Psoas muscle (tissue), 7 donors: ENCODE measurements at regions not wholly inside any gene's neighbourhood (a gene's known extent, or its start where the extent isn't known, plus 50 kb on each side); places are given as distances from the start of the nearest gene placed in this dataset.

Source experiments
- ATAC-seq, 4 donors: fragments of 200-7000 bp; cut with Tn5 transposase; one replicate each; pipeline ENCODE4 v1.9.1; 2020; ENCODE audit warnings: moderate library complexity in 3 of 4, mild to moderate bottlenecking in 2 of 4
- DNase-seq, 2 donors: peaks; one replicate each; pipeline ENCODE4 v3.0.0-alpha.2; 2020
- H3K27ac ChIP-seq: fragments of 200-600 bp; one replicate; pipeline ENCODE4 v1.8.0; 2022
- H3K27me3 ChIP-seq, 3 donors: fragments of 200-600 bp in 1 of 3; one replicate each; pipeline versions ENCODE4 v1.6.1 to v1.8.0; 2013 to 2022; ENCODE audit warnings: low read length in 2 of 3, mild to moderate bottlenecking in 2 of 3, moderate library complexity in 1 of 3; ENCODE audit not compliant: insufficient read depth in 3 of 3
- H3K36me3 ChIP-seq, 2 donors: fragments of 200-600 bp in 1 of 2; one replicate each; pipeline versions ENCODE4 v1.6.1 to v1.8.0; 2013 to 2022; ENCODE audit warnings: low read depth in 1 of 2, mild to moderate bottlenecking in 1 of 2, moderate library complexity in 1 of 2; ENCODE audit not compliant: insufficient read depth in 1 of 2
- H3K4me1 ChIP-seq: fragments of 200-600 bp; one replicate; pipeline ENCODE4 v1.8.0; 2022
- H3K4me3 ChIP-seq: fragments of 200-600 bp; one replicate; pipeline ENCODE4 v1.8.0; 2022; ENCODE audit warnings: mild to moderate bottlenecking
- H3K9me3 ChIP-seq: fragments of 200-600 bp; one replicate; pipeline ENCODE4 v1.8.0; 2022
- WGBS, 3 donors: extraction: QIAGEN DNeasy Blood & Tissue Kit; methylation state at CpG; one replicate each; pipeline versions ENCODE4 v1.1.6 to v1.1.7; 2013; 5-methylcytosine and 5-hydroxymethylcytosine counted together
- intact Hi-C, 2 donors: fragments of 100-400 bp; cut with DNase I; formaldehyde crosslinking; loops; one replicate each; pipeline versions ENCODE4 v1.11.0 to v1.14.2; 2022
- TF ChIP-seq, protein P1 (sequence below): fragments of 200-600 bp; IDR thresholded peaks from one replicate; pipeline ENCODE4 v1.8.0; 2022; ENCODE audit warnings: antibody characterized with exemption
- donor health status: healthy with polysubstance abuse.
- donor health status: DM: no; HTN: no; CAD: no; lungs with moderate emphysema.
- donor health status: Bipolar disorder and iron deficiency.
- donor health status: healthy.
- donor health status: DM: yes; HTN: yes; CAD: no.
- donor health status: DM: no; HTN: no; CAD: no.
- donor health status: DM: yes; HTN: yes; CAD: no.

GRCh38 chr6:156651486-156651885, 125.7 kb upstream of the ARID1B start:
- WGBS, 3 donors = 75 to 76% (median 76%) methylated on average over 8 of the region's 8 CpGs
- no peak for ATAC-seq
- intact Hi-C loops = no loop called here

GRCh38 chr6:156650896-156651390, 126.2 kb upstream of the ARID1B start:
- 79 to 86% (median 79%) methylated on average over 4 of the region's 4 CpGs for WGBS, 3 donors
- Histone ChIP-seq H3K36me3 (no peaks in the 10 kb centered on the region), H3K4me1 (no peaks in the 10 kb centered on the region), H3K27me3 (no peaks in the 10 kb centered on the region), H3K4me3 (no peak overlapping the region), H3K9me3 (no peaks in the 10 kb centered on the region), H3K27ac (no peak overlapping the region)
- DNase-seq = no peak
- intact Hi-C loops = no loop called here
- ATAC-seq = no peak
- TF ChIP-seq, protein P1, sequence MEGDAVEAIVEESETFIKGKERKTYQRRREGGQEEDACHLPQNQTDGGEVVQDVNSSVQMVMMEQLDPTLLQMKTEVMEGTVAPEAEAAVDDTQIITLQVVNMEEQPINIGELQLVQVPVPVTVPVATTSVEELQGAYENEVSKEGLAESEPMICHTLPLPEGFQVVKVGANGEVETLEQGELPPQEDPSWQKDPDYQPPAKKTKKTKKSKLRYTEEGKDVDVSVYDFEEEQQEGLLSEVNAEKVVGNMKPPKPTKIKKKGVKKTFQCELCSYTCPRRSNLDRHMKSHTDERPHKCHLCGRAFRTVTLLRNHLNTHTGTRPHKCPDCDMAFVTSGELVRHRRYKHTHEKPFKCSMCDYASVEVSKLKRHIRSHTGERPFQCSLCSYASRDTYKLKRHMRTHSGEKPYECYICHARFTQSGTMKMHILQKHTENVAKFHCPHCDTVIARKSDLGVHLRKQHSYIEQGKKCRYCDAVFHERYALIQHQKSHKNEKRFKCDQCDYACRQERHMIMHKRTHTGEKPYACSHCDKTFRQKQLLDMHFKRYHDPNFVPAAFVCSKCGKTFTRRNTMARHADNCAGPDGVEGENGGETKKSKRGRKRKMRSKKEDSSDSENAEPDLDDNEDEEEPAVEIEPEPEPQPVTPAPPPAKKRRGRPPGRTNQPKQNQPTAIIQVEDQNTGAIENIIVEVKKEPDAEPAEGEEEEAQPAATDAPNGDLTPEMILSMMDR = no peak

More at GRCh38 chr6:156651486-156651885, 125.7 kb upstream of the ARID1B start:
- Histone ChIP-seq H3K9me3 (no peaks in the 10 kb centered on the region), H3K27me3 (no peaks in the 10 kb centered on the region), H3K4me1 (no peaks in the 10 kb centered on the region), H3K4me3 (no peak overlapping the region), H3K27ac (no peak overlapping the region), H3K36me3 (no peaks in the 10 kb centered on the region)
- TF ChIP-seq, protein P1 = no peak
- DNase-seq = no peak

- no peaks in the 10 kb centered on the region for H3K4me1 ChIP-seq
- no peak overlapping the region for H3K27ac ChIP-seq
- no peaks in the 10 kb centered on the region for H3K27me3 ChIP-seq
- no peaks in the 10 kb centered on the region for H3K9me3 ChIP-seq
- 77 to 82% (median 80%) methylated on average over 6 of the region's 6 CpGs for WGBS, 3 donors
- intact Hi-C loops = no loop called here
- no peak for DNase-seq
- ATAC-seq = no peak
- no peak overlapping the region for H3K4me3 ChIP-seq
- no peaks in the 10 kb centered on the region for H3K36me3 ChIP-seq
- TF ChIP-seq, protein P1 = no peak
Observed at GRCh38 chr6:156648616-156649015, 128.6 kb upstream of the ARID1B start.

DNA sequence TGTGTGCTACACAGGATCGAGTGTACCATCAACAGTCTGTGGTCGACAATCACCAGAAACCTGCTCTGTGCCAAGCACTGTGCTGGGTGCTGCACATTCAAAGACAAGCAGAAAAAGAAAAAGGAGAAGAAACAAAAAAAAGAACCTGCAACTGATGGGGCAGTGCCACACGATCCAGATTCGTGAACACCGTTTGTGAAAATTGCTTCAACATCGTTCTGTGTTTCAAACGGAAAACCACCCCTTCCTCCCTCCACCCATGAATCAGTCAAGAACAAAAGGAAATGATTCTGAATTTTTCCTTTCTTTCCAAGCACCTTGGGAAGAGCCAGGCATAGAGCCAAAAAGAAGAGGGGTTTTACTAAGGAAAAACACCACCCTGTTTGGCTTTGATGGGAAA, 129.2 kb upstream of the ARID1B start:
- TF ChIP-seq, protein P1 = no peak
- Histone ChIP-seq H3K27me3 (no peaks in the 10 kb centered on the region), H3K36me3 (no peaks in the 10 kb centered on the region), H3K9me3 (no peaks in the 10 kb centered on the region), H3K4me3 (no peak overlapping the region), H3K4me1 (no peaks in the 10 kb centered on the region), H3K27ac (no peak overlapping the region)
- intact Hi-C loops = no loop called here
- WGBS, 3 donors = 38 to 47% (median 42%) methylated on average over 7 of the region's 7 CpGs
- DNase-seq (no peak), ATAC-seq (no peak)

GRCh38 chr6:156647140-156647784, 129.9 kb upstream of the ARID1B start:
- intact Hi-C loops = no loop called here
- Histone ChIP-seq H3K27ac (no peak overlapping the region), H3K27me3 (no peaks in the 10 kb centered on the region), H3K9me3 (no peaks in the 10 kb centered on the region), H3K4me3 (no peak overlapping the region), H3K4me1 (no peaks in the 10 kb centered on the region), H3K36me3 (no peaks in the 10 kb centered on the region)
- TF ChIP-seq, protein P1 = no peak
- WGBS, 3 donors = 57 to 60% (median 58%) methylated on average over 9 of the region's 9 CpGs
- ATAC-seq (no peak), DNase-seq (no peak)
